IMR-90 (cell line): ENCODE measurements at regions not wholly inside any gene's neighbourhood (a gene's known extent, or its start where the extent isn't known, plus 50 kb on each side); places are given as distances from the start of the nearest gene placed in this dataset.

Experiments
- ATAC-seq: fragments of 200-7000 bp; cut with Tn5 transposase; 2 replicates; pipeline ENCODE4 v1.9.1; 2020; ENCODE audit warnings: low read depth, mild to moderate bottlenecking, moderate library complexity
- BruUV-seq: library from RNA; stranded (reverse); fragments of 400-500 nt; replicated peaks from 2 replicates; lab custom pipeline; 2021; lab: Mats Ljungman, UMichigan
- CTCF ChIA-PET: fragments of 300-600 bp; formaldehyde crosslinking; extraction: SDS; loops from one replicate; lab custom pipeline; 2021; ENCODE audit warnings: antibody characterized with exemption; lab: Yijun Ruan, JAX
- POLR2A ChIA-PET: fragments of 300-600 bp; sonication (Branson Sonifier 250); formaldehyde crosslinking; loops from one replicate; lab custom pipeline; 2022; ENCODE audit warnings: antibody characterized with exemption; ENCODE audit not compliant: unreplicated experiment; lab: Charles Lee
- DNase-seq: peaks from one replicate; pipeline ENCODE4 v3.0.0; 2013
- H2AFZ ChIP-seq: replicated peaks from 2 replicates; pipeline ENCODE3; 2013; ENCODE audit warnings: low read length, mild to moderate bottlenecking; ENCODE audit not compliant: poor library complexity
- H2AK5ac ChIP-seq: 2 replicates; pipeline ENCODE4 v1.6.1; 2013; ENCODE audit warnings: low read depth, low read length, inconsistent platforms
- H2AK9ac ChIP-seq: replicated peaks from 2 replicates; pipeline ENCODE3; 2013; ENCODE audit warnings: mild to moderate bottlenecking, low read depth, low read length, moderate library complexity; ENCODE audit not compliant: poor library complexity
- H2BK120ac ChIP-seq: 2 replicates; pipeline ENCODE4 v1.6.1; 2013; ENCODE audit warnings: low read depth, low read length, inconsistent platforms
- H2BK15ac ChIP-seq: 3 replicates; pipeline ENCODE4 v1.6.1; 2013; ENCODE audit warnings: low read depth, low read length, inconsistent platforms
- H2BK20ac ChIP-seq: 2 replicates; pipeline ENCODE4 v1.6.1; 2013; ENCODE audit warnings: low read depth, mild to moderate bottlenecking, inconsistent platforms, low read length, moderate library complexity
- H2BK5ac ChIP-seq: 2 replicates; pipeline ENCODE4 v1.6.1; 2013; ENCODE audit warnings: mild to moderate bottlenecking, low read depth, low read length, inconsistent platforms; ENCODE audit not compliant: poor library complexity, severe bottlenecking
- H3K14ac ChIP-seq: replicated peaks from 2 replicates; pipeline ENCODE4 v1.6.1; 2013; ENCODE audit warnings: low read depth, low read length, inconsistent platforms
- H3K18ac ChIP-seq: 2 replicates; pipeline ENCODE4 v1.6.1; 2013; ENCODE audit warnings: low read depth, low read length, control low read depth
- H3K23ac ChIP-seq: 2 replicates; pipeline ENCODE4 v1.6.1; 2013; ENCODE audit warnings: low read depth, low read length, inconsistent platforms
- H3K27ac ChIP-seq: 2 replicates; pipeline ENCODE4 v1.5.1; 2013; ENCODE audit warnings: mild to moderate bottlenecking, control low read depth, low read length; ENCODE audit not compliant: insufficient read depth
- H3K27me3 ChIP-seq: 2 replicates; pipeline ENCODE4 v1.6.1; 2013; ENCODE audit warnings: low read length; ENCODE audit not compliant: control insufficient read depth, insufficient read depth
- H3K36me3 ChIP-seq: 2 replicates; pipeline ENCODE4 v1.6.1; 2013; ENCODE audit warnings: low read length, mixed read lengths; ENCODE audit not compliant: control insufficient read depth, insufficient read depth
- H3K4ac ChIP-seq: 2 replicates; pipeline ENCODE4 v1.6.1; 2013; ENCODE audit warnings: low read depth, low read length, inconsistent platforms
- H3K4me1 ChIP-seq: 2 replicates; pipeline ENCODE4 v1.6.1; 2013; ENCODE audit warnings: low read length, mixed read lengths; ENCODE audit not compliant: control insufficient read depth, insufficient read depth
- H3K4me2 ChIP-seq: 2 replicates; pipeline ENCODE4 v1.6.1; 2013; ENCODE audit warnings: low read depth, mild to moderate bottlenecking, control low read depth, low read length, moderate library complexity
- H3K4me3 ChIP-seq: 2 replicates; pipeline ENCODE4 v1.5.1; 2013; ENCODE audit warnings: low read depth, mild to moderate bottlenecking, control low read depth, low read length, moderate library complexity; ENCODE audit not compliant: insufficient read depth
- H3K56ac ChIP-seq: 2 replicates; pipeline ENCODE4 v1.6.1; 2013; ENCODE audit warnings: low read length, inconsistent platforms; ENCODE audit not compliant: insufficient read depth; ENCODE audit errors: extremely low read depth
- H3K79me1 ChIP-seq, 2 experiments: 2 replicates each; pipeline ENCODE4 v1.6.1; 2013; ENCODE audit warnings: low read length in 2 of 2, inconsistent platforms in 1 of 2, low read depth in 1 of 2
- H3K9ac ChIP-seq: 2 replicates; pipeline ENCODE4 v1.6.1; 2013; ENCODE audit warnings: low read depth, low read length, control low read depth
- H3K9me1 ChIP-seq: 2 replicates; pipeline ENCODE4 v1.6.1; 2013; ENCODE audit warnings: low read length, inconsistent platforms; ENCODE audit not compliant: insufficient read depth
- H3K9me3 ChIP-seq: 2 replicates; pipeline ENCODE4 v1.6.1; 2013; ENCODE audit warnings: low read length; ENCODE audit not compliant: control insufficient read depth, insufficient read depth
- H4K20me1 ChIP-seq: 2 replicates; pipeline ENCODE4 v1.6.1; 2013; ENCODE audit warnings: low read length, inconsistent platforms; ENCODE audit not compliant: insufficient read depth
- H4K5ac ChIP-seq: 2 replicates; pipeline ENCODE4 v1.6.1; 2013; ENCODE audit warnings: mild to moderate bottlenecking, low read depth, low read length, control low read depth
- H4K8ac ChIP-seq, 2 experiments: 2 replicates each; pipeline ENCODE4 v1.6.1; 2013; ENCODE audit warnings: low read depth in 2 of 2, low read length in 2 of 2, control low read depth in 1 of 2, inconsistent platforms in 1 of 2
- H4K91ac ChIP-seq: 2 replicates; pipeline ENCODE4 v1.6.1; 2013; ENCODE audit warnings: low read depth, low read length, inconsistent platforms; ENCODE audit not compliant: insufficient read depth
- CEBPB ChIP-seq: IDR thresholded peaks from 2 replicates; pipeline ENCODE4 v1.6.1; 2012; ENCODE audit warnings: low read depth, low read length, improper control_type of control experiment
- MAZ ChIP-seq: IDR thresholded peaks from 2 replicates; pipeline ENCODE4 v1.6.1; 2012; ENCODE audit warnings: low read depth, mild to moderate bottlenecking, low read length, improper control_type of control experiment, moderate library complexity, borderline replicate concordance
- NFE2L2 ChIP-seq: fragments of 150-350 bp; IDR thresholded peaks from 2 replicates; pipeline ENCODE4 v1.6.1; 2016; ENCODE audit warnings: low read depth, mild to moderate bottlenecking, low read length
- SMC3 ChIP-seq: fragments of 150-350 bp; IDR thresholded peaks from 2 replicates; pipeline ENCODE4 v1.6.1; 2016; ENCODE audit warnings: low read depth, mild to moderate bottlenecking, antibody characterized with exemption, low read length, moderate library complexity
- WGBS, 2 experiments: methylation state at CpG; one replicate each; pipeline versions ENCODE4 v1.1.5 to v1.1.7; 2013; ENCODE audit warnings: missing lambda C conversion rate in 2 of 2; ENCODE audit not compliant: insufficient read length in 1 of 2; ENCODE audit errors: extremely low coverage in 2 of 2; 5-methylcytosine and 5-hydroxymethylcytosine counted together
- dilution Hi-C: fragments of 300-500 bp; cut with HindIII; formaldehyde crosslinking; loops from one replicate; pipeline ENCODE4 v1.14.3; 2018; ENCODE audit warnings: low sequenced_read_pairs; ENCODE audit not compliant: unreplicated experiment
- in situ Hi-C: fragments of 300-500 bp; cut with MboI; formaldehyde crosslinking; loops from 3 replicates; pipeline ENCODE4 v1.14.3; 2019; ENCODE audit warnings: low sequenced_read_pairs, inconsistent platforms, mixed read lengths
- intact Hi-C: fragments of 100-400 bp; cut with micrococcal nuclease; formaldehyde crosslinking; loops from 2 replicates; pipeline ENCODE4 v1.10.0; 2022

DNA sequence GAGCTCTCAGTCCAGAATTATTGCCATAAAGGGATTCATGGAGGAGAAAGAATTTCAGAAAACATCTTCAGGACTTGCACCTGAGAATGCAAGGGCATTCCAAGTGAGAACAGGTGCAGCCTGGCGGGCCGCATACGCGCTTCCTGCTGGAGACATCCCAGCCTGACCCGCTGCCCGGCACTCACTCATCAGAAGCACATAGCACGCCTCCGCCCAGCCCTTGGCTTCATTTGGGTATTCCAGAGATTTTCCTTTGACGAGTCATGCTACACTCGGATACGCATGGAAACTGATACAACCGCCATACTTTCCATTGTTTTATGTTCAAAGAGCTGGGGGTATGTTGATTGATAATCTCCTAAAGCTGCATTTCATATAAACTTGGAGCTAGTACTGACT, 228.0 kb upstream of the ID2 start (continued):
- TF ChIP-seq CEBPB: no peak
- TF ChIP-seq SMC3: no peak
- TF ChIP-seq MAZ: no peak

DNA sequence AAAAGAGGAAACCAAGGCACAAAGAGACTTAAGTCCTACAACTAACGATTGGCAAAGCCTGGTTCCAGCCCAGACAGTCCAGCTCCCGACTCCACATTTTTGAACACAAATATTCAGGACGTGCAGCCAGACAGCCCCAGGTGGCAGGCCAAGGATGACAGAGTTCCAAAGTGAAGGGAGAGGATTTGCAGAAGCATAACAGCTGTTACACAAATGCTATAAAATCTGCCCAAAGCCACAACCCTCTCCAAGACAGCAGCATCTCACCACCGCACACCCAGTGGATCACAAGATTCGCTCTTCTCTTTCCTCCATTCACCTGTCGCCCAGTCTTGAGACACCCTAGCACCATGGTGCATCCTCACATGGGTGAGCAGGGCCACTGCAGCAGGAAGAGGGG, 227.1 kb upstream of the ID2 start:
- Histone ChIP-seq H2AFZ (no peak overlapping the region), H3K4ac (no peak overlapping the region), H2BK15ac (no peak overlapping the region), H2BK5ac (no peak overlapping the region), H4K91ac (no peak overlapping the region), H3K4me1 (no peaks in the 10 kb centered on the region), H2AK5ac (no peak overlapping the region), H2BK120ac (no peak overlapping the region), H3K27me3 (peaks cover 13% of the 10 kb centered on the region), H4K20me1 (no peaks in the 10 kb centered on the region), H4K5ac (no peak overlapping the region), H2BK20ac (no peak overlapping the region), H3K9me3 (no peaks in the 10 kb centered on the region), H3K9ac (no peak overlapping the region), H3K4me2 (no peak overlapping the region), H3K4me3 (no peak overlapping the region), H3K23ac (no peak overlapping the region), H3K14ac (no peak overlapping the region), H3K56ac (no peak overlapping the region), H2AK9ac (no peak overlapping the region), H3K79me1 (no peaks in the 10 kb centered on the region), H3K9me1 (no peaks in the 10 kb centered on the region), H3K18ac (no peak overlapping the region), H3K36me3 (no peaks in the 10 kb centered on the region), H3K27ac (no peak overlapping the region), H4K8ac (no peak overlapping the region)
- no peak for TF ChIP-seq NFE2L2
- no CpG with 5 or more reads among the region's 6 CpGs for WGBS, 2 experiments
- ATAC-seq: no peak
- no peak for DNase-seq
- CTCF ChIA-PET: interaction anchor here (0.6 kb wide), 2 partner anchors 103 to 646 kb away, joined by 8 read pairs; no protein-coding TSS in a partner anchor
- intact Hi-C loops: no loop called here
- dilution Hi-C loops: no loop called here
- in situ Hi-C loops: no loop called here
- POLR2A ChIA-PET: no interaction called here
- no TSS peak for BruUV-seq
